ENCODE measurements at regions not wholly inside any gene's neighbourhood (a gene's known extent, or its start where the extent isn't known, plus 50 kb on each side); places are given as distances from the start of the nearest gene placed in this dataset.

DNA sequence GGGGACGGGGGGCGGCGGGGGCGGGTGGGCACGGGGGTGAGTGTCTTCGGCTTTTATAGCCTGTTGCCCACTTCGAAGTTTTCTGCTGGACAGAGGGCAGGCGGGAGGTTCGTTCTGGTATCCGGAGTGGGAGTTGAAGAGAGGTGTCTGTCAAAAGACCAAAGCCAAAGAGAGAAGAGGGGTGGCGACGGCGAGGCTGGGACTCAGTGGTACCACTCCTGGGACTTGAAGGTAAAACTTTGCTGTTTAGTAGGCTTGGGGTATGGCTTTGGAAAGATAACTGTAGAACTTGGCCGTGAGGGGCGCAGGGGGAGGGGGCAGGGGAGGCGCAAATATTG, 215.8 kb upstream of the DTNA start:
- H3K27ac ChIP-seq (ENCODE audit: extremely low read length, insufficient read depth, low read length) = no peak overlapping the region
- FAIRE-seq (no peak), DNase-seq (ENCODE audit: low spot score) (peak; percentile 3), ATAC-seq (no peak; the same call in 2 of the 3 replicates)
- peak overlapping the region; percentile 84 for H3K4me2 ChIP-seq (ENCODE audit: low read depth, low read length)
- peaks cover 14% of the 10 kb centered on the region; the same call in 1 of the 2 replicates for H3K4me1 ChIP-seq (ENCODE audit: insufficient read depth, low read length)
- no peaks in the 10 kb centered on the region for H3K36me3 ChIP-seq (replicated peaks in 1 of 2; ENCODE audit: control insufficient read depth in 1 of 2, insufficient read depth in 2 of 2, low read length in 2 of 2)
- CTCF ChIA-PET (ENCODE audit: low intra/inter-chr PET ratio, low total read pairs) = no interaction called here
- H3K9me3 ChIP-seq (ENCODE audit: low read length) = no peaks in the 10 kb centered on the region
- POLR2A ChIA-PET = no interaction called here
- no peak overlapping the region for H2AFZ ChIP-seq (ENCODE audit: low read length)
- H4K20me1 ChIP-seq (ENCODE audit: insufficient read depth, low read length) = no peaks in the 10 kb centered on the region
- no TSS peak for BruUV-seq (replicated peaks)
- 9% methylated on average over 13 of the region's 16 CpGs for WGBS (ENCODE audit: low lambda C conversion rate)
- H3K4me3 ChIP-seq (replicated peaks in 1 of 3; ENCODE audit: insufficient read depth in 1 of 3, low read depth in 2 of 3, low read length in 3 of 3) = peak overlapping the region; percentile 37 to 93 (median 81); a peak in 5 of 6 replicates
- H3K27me3 ChIP-seq (ENCODE audit: control insufficient read depth in 1 of 2, insufficient read depth in 2 of 2, low read length in 2 of 2) = no peaks in the 10 kb centered on the region
- intact Hi-C loops (cut with micrococcal nuclease; ENCODE audit: unreplicated experiment) = loop anchor here (5.0 to 10.0 kb wide), 4 partner anchors 53 to 142 kb away; no protein-coding TSS in a partner anchor
- H3K79me2 ChIP-seq (ENCODE audit: insufficient read depth, low read length) = no peaks in the 10 kb centered on the region
- TF ChIP-seq, protein P1, sequence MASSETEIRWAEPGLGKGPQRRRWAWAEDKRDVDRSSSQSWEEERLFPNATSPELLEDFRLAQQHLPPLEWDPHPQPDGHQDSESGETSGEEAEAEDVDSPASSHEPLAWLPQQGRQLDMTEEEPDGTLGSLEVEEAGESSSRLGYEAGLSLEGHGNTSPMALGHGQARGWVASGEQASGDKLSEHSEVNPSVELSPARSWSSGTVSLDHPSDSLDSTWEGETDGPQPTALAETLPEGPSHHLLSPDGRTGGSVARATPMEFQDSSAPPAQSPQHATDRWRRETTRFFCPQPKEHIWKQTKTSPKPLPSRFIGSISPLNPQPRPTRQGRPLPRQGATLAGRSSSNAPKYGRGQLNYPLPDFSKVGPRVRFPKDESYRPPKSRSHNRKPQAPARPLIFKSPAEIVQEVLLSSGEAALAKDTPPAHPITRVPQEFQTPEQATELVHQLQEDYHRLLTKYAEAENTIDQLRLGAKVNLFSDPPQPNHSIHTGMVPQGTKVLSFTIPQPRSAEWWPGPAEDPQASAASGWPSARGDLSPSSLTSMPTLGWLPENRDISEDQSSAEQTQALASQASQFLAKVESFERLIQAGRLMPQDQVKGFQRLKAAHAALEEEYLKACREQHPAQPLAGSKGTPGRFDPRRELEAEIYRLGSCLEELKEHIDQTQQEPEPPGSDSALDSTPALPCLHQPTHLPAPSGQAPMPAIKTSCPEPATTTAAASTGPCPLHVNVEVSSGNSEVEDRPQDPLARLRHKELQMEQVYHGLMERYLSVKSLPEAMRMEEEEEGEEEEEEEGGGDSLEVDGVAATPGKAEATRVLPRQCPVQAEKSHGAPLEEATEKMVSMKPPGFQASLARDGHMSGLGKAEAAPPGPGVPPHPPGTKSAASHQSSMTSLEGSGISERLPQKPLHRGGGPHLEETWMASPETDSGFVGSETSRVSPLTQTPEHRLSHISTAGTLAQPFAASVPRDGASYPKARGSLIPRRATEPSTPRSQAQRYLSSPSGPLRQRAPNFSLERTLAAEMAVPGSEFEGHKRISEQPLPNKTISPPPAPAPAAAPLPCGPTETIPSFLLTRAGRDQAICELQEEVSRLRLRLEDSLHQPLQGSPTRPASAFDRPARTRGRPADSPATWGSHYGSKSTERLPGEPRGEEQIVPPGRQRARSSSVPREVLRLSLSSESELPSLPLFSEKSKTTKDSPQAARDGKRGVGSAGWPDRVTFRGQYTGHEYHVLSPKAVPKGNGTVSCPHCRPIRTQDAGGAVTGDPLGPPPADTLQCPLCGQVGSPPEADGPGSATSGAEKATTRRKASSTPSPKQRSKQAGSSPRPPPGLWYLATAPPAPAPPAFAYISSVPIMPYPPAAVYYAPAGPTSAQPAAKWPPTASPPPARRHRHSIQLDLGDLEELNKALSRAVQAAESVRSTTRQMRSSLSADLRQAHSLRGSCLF (CRISPR knock-in tag; IDR thresholded peaks at IDR 0.05; ENCODE audit: borderline replicate concordance) = no peak
- in situ Hi-C loops (cut with HindIII; ENCODE audit: extremely low pct_ligation_motif_present, low pct_unique_long_range_greater_than_20kb) = no loop called here
- H3K9ac ChIP-seq (ENCODE audit: insufficient read depth, low read depth, low read length) = peak overlapping the region; percentile 22; the same call in 1 of the 2 replicates

DNA sequence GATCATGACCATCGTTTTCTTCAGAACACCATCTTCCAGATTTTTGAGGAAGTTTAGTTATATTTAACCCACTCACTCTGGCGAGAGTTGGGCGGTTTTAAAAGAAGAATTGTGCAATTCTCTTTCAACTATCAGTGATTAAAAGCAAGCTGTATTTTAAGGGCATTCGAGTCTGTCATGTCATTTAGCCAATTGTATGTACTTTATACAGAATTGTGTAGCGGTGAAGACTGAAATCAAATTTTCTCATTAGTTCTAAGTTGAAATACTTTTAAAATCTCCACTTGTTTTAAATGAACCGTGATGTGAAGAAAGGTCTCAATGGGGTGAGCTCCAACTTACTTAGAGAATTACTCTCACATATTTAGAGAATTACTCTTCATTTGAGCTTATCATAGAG, 214.6 kb upstream of the DTNA start:
- no peak overlapping the region for H3K9ac ChIP-seq (ENCODE audit: insufficient read depth, low read depth, low read length)
- no peaks in the 10 kb centered on the region for H3K27me3 ChIP-seq (ENCODE audit: control insufficient read depth in 1 of 2, insufficient read depth in 2 of 2, low read length in 2 of 2)
- DNase-seq (ENCODE audit: low spot score) (no peak), FAIRE-seq (no peak), ATAC-seq (no peak)
- H3K4me1 ChIP-seq (ENCODE audit: insufficient read depth, low read length) = peaks cover 14% of the 10 kb centered on the region; the same call in 1 of the 2 replicates
- no peaks in the 10 kb centered on the region for H3K79me2 ChIP-seq (ENCODE audit: insufficient read depth, low read length)
- POLR2A ChIA-PET = no interaction called here
- H3K36me3 ChIP-seq (replicated peaks in 1 of 2; ENCODE audit: control insufficient read depth in 1 of 2, insufficient read depth in 2 of 2, low read length in 2 of 2) = no peaks in the 10 kb centered on the region
- no peak overlapping the region for H3K4me3 ChIP-seq (replicated peaks in 1 of 3; ENCODE audit: insufficient read depth in 1 of 3, low read depth in 2 of 3, low read length in 3 of 3)
- H2AFZ ChIP-seq (ENCODE audit: low read length) = no peak overlapping the region
- TF ChIP-seq ZC3H13 (CRISPR knock-in tag; IDR thresholded peaks at IDR 0.05) (no peak), SCMH1 (CRISPR knock-in tag; IDR thresholded peaks at IDR 0.05; ENCODE audit: borderline replicate concordance) (no peak), CEBPB (IDR thresholded peaks at IDR 0.05; ENCODE audit: borderline replicate concordance, low read depth, low read length) (0 out of 2 replicates have a peak, but pooled peaks have one; percentile 22)
- H4K20me1 ChIP-seq (ENCODE audit: insufficient read depth, low read length) = no peaks in the 10 kb centered on the region
- no peak overlapping the region for H3K27ac ChIP-seq (ENCODE audit: extremely low read length, insufficient read depth, low read length)
- 73% methylated on average over 6 of the region's 6 CpGs for whole genome bisulfite sequencing (ENCODE audit: low lambda C conversion rate)
- in situ Hi-C loops (cut with HindIII; ENCODE audit: extremely low pct_ligation_motif_present, low pct_unique_long_range_greater_than_20kb) (no loop called here), intact Hi-C loops (cut with micrococcal nuclease; ENCODE audit: unreplicated experiment) (loop anchor here (10.0 kb wide), 1 partner anchor 139 kb away; no protein-coding TSS in a partner anchor)
- H3K4me2 ChIP-seq (ENCODE audit: low read depth, low read length) = no peak overlapping the region
- H3K9me3 ChIP-seq (ENCODE audit: low read length) = peaks cover 2% of the 10 kb centered on the region; the same call in 1 of the 2 replicates
- no TSS peak for BruUV-seq (replicated peaks)
- CTCF ChIA-PET (ENCODE audit: low intra/inter-chr PET ratio, low total read pairs) = no interaction called here
